ENCODE measurements at regions not wholly inside any gene's neighbourhood (a gene's known extent, or its start where the extent isn't known, plus 50 kb on each side); places are given as distances from the start of the nearest gene placed in this dataset.

DNA sequence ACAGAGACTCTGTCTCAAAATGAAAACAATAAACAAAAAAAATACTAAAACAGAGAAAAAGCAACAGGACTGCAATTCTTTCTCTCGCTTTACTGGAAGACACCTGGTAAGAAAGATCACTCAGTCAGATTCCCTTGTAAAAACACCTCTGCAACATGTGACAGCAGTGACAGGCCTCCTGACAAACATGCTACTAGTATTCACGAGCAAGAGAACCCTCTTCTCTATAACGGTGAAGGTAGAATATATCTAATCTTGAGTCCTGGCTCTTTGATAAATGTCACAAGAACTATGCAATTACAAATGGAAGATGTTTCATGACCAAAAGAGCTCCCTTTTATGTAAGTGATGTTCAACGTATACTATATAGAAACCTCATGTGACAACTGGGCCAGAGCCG is 986.7 kb upstream of the LRRN3 start:
- no peaks in the 10 kb centered on the region for H3K9me3 ChIP-seq (ENCODE audit: control insufficient read depth in 1 of 2, low read length in 2 of 2)
- H3K27me3 Mint-ChIP-seq, result no peaks in the 10 kb centered on the region
- no peaks in the 10 kb centered on the region for H3K36me3 ChIP-seq (ENCODE audit: insufficient read depth, low read length)
- intact Hi-C loops (cut with micrococcal nuclease), result no loop called here
- no peaks in the 10 kb centered on the region for H3K36me3 Mint-ChIP-seq
- H3K9me3 Mint-ChIP-seq, result peaks cover 0 to 10% (median 0%) of the 10 kb centered on the region in 8 donors
- H3K4me1 Mint-ChIP-seq, result no peaks in the 10 kb centered on the region
- CTCF ChIA-PET (ENCODE audit: partially characterized antibody), result no interaction called here
- H3K4me3 ChIP-seq (ENCODE audit: low read length in 2 of 2), result no peak overlapping the region
- DNase-seq, result no peak
- no peaks in the 10 kb centered on the region for H3K4me1 ChIP-seq (ENCODE audit: insufficient read depth, low read length)
- H3K27me3 ChIP-seq (ENCODE audit: insufficient read depth, low read length), result no peaks in the 10 kb centered on the region
- POLR2A ChIA-PET (ENCODE audit: partially characterized antibody), result no interaction called here
- no peak overlapping the region for H3K27ac Mint-ChIP-seq
- no peak overlapping the region for H3K27ac ChIP-seq (ENCODE audit: low read depth, low read length)
- H3K4me3 Mint-ChIP-seq, result no peak overlapping the region

DNA sequence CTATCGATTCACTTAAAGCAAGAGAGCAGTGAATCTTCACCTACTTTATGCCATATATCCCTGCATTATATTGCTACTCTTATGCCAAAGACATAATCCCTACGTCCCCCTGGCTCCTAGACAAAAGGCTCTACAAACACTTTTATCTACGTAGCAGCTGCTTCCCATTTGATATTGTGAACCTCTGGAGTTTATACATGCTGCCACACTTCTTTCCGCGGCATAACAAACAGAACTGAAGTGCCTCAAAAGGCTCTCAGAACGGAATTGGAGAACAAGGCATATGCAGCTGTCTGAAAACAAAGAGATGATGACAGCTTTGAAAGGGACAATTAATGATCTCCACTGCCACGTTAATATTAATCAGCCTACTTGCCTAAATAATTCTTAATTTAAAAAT is 985.6 kb upstream of the LRRN3 start:
- ChIA-PET CTCF (ENCODE audit: partially characterized antibody) (no interaction called here), POLR2A (ENCODE audit: partially characterized antibody) (no interaction called here)
- intact Hi-C loops (cut with micrococcal nuclease), result no loop called here
- Mint-ChIP-seq H3K27ac (no peak overlapping the region), H3K27me3 (no peaks in the 10 kb centered on the region), H3K4me3 (no peak overlapping the region), H3K9me3 (peaks cover 0 to 10% (median 0%) of the 10 kb centered on the region in 8 donors), H3K4me1 (no peaks in the 10 kb centered on the region), H3K36me3 (no peaks in the 10 kb centered on the region)
- Histone ChIP-seq H3K27me3 (ENCODE audit: insufficient read depth, low read length) (no peaks in the 10 kb centered on the region), H3K36me3 (ENCODE audit: insufficient read depth, low read length) (no peaks in the 10 kb centered on the region), H3K4me3 (ENCODE audit: low read length in 2 of 2) (no peak overlapping the region), H3K4me1 (ENCODE audit: insufficient read depth, low read length) (no peaks in the 10 kb centered on the region), H3K9me3 (ENCODE audit: control insufficient read depth in 1 of 2, low read length in 2 of 2) (no peaks in the 10 kb centered on the region), H3K27ac (ENCODE audit: low read depth, low read length) (no peak overlapping the region)
- DNase-seq, result no peak

DNA sequence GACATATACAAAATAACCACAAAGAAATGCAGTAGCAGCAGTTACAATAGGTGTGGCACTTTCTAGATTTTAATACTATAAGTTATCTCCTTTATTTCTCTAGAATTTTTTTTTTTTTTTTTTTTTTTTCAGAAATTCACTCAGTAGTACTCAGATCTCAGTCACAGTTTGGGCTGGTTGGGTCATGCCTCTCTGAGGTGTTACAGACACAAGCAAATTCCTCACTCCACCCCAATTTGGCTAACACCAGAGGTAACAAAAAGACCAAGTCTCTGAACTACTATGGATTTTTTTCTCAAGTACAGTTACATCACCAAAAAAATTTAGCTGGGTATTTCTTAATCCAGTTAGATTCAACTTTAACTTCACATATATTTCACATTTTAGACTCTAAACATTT is 985.1 kb upstream of the LRRN3 start:
- no peaks in the 10 kb centered on the region for H3K4me1 Mint-ChIP-seq
- POLR2A ChIA-PET (ENCODE audit: partially characterized antibody), result no interaction called here
- no peaks in the 10 kb centered on the region for H3K9me3 ChIP-seq (ENCODE audit: control insufficient read depth in 1 of 2, low read length in 2 of 2)
- H3K4me3 ChIP-seq (ENCODE audit: low read length in 2 of 2), result no peak overlapping the region
- H3K4me3 Mint-ChIP-seq, result no peak overlapping the region
- H3K27me3 ChIP-seq (ENCODE audit: insufficient read depth, low read length), result no peaks in the 10 kb centered on the region
- H3K27ac Mint-ChIP-seq, result no peak overlapping the region
- H3K4me1 ChIP-seq (ENCODE audit: insufficient read depth, low read length), result no peaks in the 10 kb centered on the region
- H3K36me3 ChIP-seq (ENCODE audit: insufficient read depth, low read length), result no peaks in the 10 kb centered on the region
- H3K36me3 Mint-ChIP-seq, result no peaks in the 10 kb centered on the region
- CTCF ChIA-PET (ENCODE audit: partially characterized antibody), result no interaction called here
- H3K27me3 Mint-ChIP-seq, result no peaks in the 10 kb centered on the region
- no peak overlapping the region for H3K27ac ChIP-seq (ENCODE audit: low read depth, low read length)
- no peak for DNase-seq
- peaks cover 0 to 8% (median 0%) of the 10 kb centered on the region in 8 donors for H3K9me3 Mint-ChIP-seq
- intact Hi-C loops (cut with micrococcal nuclease), result no loop called here

DNA sequence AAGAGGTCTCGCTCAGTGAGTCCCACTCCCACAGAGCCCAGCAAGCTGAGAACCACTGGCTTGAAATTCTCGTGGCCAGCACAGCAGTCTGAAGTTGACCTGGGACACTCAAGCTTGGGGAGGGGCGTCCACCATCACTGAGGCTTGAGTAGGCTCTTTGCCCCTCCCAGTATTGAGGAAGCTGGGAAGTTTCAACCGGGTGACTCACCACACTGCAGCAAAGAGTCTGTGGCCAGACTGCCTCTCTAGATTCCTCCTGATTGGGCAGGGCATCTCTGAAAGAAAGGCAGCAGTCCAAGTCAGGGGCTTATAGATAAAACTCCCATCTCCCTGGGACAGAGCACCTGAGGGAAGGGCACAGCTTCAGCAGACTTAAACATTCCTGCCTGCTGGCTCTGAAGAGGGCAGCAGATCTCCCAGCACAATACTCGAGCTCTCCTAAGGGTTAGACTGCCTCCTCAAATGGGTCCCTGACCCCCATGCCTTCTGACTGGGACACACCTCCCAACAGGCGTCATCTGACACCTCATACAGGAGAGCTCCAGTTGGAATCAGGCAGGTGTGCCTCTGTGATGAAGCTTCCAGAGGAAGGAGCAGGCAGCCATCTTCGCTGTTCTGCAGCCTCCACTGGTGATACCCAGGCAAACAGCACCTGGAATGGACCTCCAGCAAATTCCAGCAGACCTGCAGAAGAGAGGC is 970.9 kb upstream of the LRRN3 start:
- peaks cover 0 to 2% of the 10 kb centered on the region in 2 donors for H3K27me3 Mint-ChIP-seq
- ChIA-PET POLR2A (ENCODE audit: partially characterized antibody) (no interaction called here), CTCF (ENCODE audit: partially characterized antibody) (no interaction called here)
- no peak overlapping the region for H3K4me3 ChIP-seq (ENCODE audit: low read length in 2 of 2)
- no peak for DNase-seq
- H3K27ac Mint-ChIP-seq, result no peak overlapping the region
- no peaks in the 10 kb centered on the region for H3K27me3 ChIP-seq (ENCODE audit: insufficient read depth, low read length)
- no peaks in the 10 kb centered on the region for H3K9me3 ChIP-seq (ENCODE audit: control insufficient read depth in 1 of 2, low read length in 2 of 2)
- H3K9me3 Mint-ChIP-seq, result peaks cover 0 to 29% (median 16%) of the 10 kb centered on the region in 8 donors
- H3K4me1 ChIP-seq (ENCODE audit: insufficient read depth, low read length), result no peaks in the 10 kb centered on the region
- H3K27ac ChIP-seq (ENCODE audit: low read depth, low read length), result no peak overlapping the region
- intact Hi-C loops (cut with micrococcal nuclease), result no loop called here
- H3K36me3 ChIP-seq (ENCODE audit: insufficient read depth, low read length), result no peaks in the 10 kb centered on the region
- H3K36me3 Mint-ChIP-seq, result no peaks in the 10 kb centered on the region
- no peak overlapping the region for H3K4me3 Mint-ChIP-seq
- no peaks in the 10 kb centered on the region for H3K4me1 Mint-ChIP-seq

DNA sequence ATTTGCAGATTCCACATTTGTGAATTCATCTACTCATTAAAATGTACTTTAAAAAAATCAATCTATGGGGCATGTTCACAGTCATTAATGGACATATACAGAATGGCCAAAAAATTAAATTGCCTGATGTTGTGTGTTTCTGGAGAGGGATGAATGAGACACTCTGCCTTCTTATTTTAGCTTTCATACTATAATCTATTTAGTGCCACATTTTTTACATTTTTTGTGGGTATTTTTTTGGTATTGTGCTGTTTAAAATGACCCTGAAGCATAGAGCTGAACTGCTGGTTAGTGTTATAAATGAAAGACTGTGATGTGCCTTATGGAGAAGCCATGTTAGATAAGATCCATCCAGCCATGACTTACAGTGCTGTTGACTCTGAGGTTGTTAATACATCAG is 961.8 kb upstream of the LRRN3 start:
- Mint-ChIP-seq H3K4me3 (no peak overlapping the region), H3K36me3 (no peaks in the 10 kb centered on the region), H3K9me3 (peaks cover 0 to 8% (median 0%) of the 10 kb centered on the region in 8 donors), H3K27ac (no peak overlapping the region), H3K27me3 (no peaks in the 10 kb centered on the region), H3K4me1 (no peaks in the 10 kb centered on the region)
- no peak overlapping the region for H3K27ac ChIP-seq (ENCODE audit: low read depth, low read length)
- CTCF ChIA-PET (ENCODE audit: partially characterized antibody), result no interaction called here
- intact Hi-C loops (cut with micrococcal nuclease), result no loop called here
- no peaks in the 10 kb centered on the region for H3K4me1 ChIP-seq (ENCODE audit: insufficient read depth, low read length)
- H3K36me3 ChIP-seq (ENCODE audit: insufficient read depth, low read length), result no peaks in the 10 kb centered on the region
- H3K27me3 ChIP-seq (ENCODE audit: insufficient read depth, low read length), result no peaks in the 10 kb centered on the region
- no peaks in the 10 kb centered on the region for H3K9me3 ChIP-seq (ENCODE audit: control insufficient read depth in 1 of 2, low read length in 2 of 2)
- no peak for DNase-seq
- H3K4me3 ChIP-seq (ENCODE audit: low read length in 2 of 2), result no peak overlapping the region
- POLR2A ChIA-PET (ENCODE audit: partially characterized antibody), result no interaction called here

DNA sequence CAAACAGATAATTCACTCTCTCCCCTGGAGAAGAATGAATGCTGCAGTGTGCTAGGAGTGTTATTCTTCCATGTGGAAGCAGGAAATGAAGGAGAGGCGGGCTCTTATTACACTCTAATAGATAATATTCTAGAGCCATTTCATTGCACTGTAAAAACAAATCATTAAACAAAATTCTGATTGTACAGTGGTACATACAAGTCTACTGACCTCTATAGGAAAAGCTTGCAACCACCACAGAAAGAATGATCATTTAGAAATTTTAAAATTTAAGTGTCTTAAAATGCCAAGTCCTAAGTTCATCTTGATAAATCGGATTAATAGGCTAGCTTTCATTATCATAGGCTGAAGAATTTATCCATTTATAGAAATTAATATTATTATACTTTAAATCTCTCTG is 960.3 kb upstream of the LRRN3 start:
- Mint-ChIP-seq H3K36me3 (no peaks in the 10 kb centered on the region), H3K4me3 (no peak overlapping the region), H3K4me1 (no peaks in the 10 kb centered on the region), H3K27ac (no peak overlapping the region), H3K9me3 (peaks cover 0 to 3% (median 0%) of the 10 kb centered on the region in 8 donors), H3K27me3 (no peaks in the 10 kb centered on the region)
- ChIA-PET POLR2A (ENCODE audit: partially characterized antibody) (no interaction called here), CTCF (ENCODE audit: partially characterized antibody) (no interaction called here)
- Histone ChIP-seq H3K36me3 (ENCODE audit: insufficient read depth, low read length) (no peaks in the 10 kb centered on the region), H3K4me1 (ENCODE audit: insufficient read depth, low read length) (no peaks in the 10 kb centered on the region), H3K27me3 (ENCODE audit: insufficient read depth, low read length) (no peaks in the 10 kb centered on the region), H3K4me3 (ENCODE audit: low read length in 2 of 2) (no peak overlapping the region), H3K27ac (ENCODE audit: low read depth, low read length) (no peak overlapping the region), H3K9me3 (ENCODE audit: control insufficient read depth in 1 of 2, low read length in 2 of 2) (no peaks in the 10 kb centered on the region)
- no peak for DNase-seq
- intact Hi-C loops (cut with micrococcal nuclease), result no loop called here

DNA sequence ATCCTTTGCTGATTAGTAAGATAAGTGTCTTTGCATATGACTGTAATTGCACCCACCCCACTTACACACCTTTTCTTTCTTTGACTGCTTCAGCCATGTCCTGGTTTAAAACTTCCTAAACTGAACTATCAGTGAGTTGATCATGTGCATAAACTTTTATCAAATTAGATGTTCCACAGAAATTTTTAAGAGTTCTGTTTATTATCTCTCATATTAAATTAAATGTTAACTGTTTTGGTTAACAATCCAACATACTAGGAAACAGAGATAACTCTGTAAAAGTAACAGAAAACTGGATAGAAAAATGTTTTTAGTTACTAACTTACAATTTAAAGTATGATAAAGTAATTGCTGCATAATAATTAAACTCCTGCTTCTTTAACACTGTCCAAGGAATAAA is 959.6 kb upstream of the LRRN3 start:
- no peaks in the 10 kb centered on the region for H3K4me1 Mint-ChIP-seq
- intact Hi-C loops (cut with micrococcal nuclease), result no loop called here

DNA sequence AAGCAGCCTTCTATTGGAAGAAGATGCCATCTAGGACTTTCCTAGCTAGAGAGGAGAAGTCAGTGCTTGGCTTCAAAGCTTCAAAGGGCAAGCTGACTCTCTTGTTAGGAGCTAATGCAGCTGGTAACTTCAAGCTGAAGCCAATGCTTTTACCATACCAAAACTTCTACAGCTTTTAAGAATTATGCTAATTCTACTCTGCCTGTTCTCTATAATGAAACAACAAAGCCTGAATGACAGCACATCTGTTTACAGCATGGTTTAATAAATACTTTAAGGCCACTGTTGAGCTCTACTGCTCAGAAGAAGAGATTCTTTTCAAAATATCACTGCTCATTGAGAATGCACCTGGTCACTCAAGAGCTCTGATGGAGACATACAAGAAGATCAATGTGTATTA is 951.9 kb upstream of the LRRN3 start:
- Histone ChIP-seq H3K27ac (ENCODE audit: low read depth, low read length) (no peak overlapping the region), H3K36me3 (ENCODE audit: insufficient read depth, low read length) (no peaks in the 10 kb centered on the region), H3K4me1 (ENCODE audit: insufficient read depth, low read length) (no peaks in the 10 kb centered on the region), H3K27me3 (ENCODE audit: insufficient read depth, low read length) (no peaks in the 10 kb centered on the region), H3K9me3 (ENCODE audit: control insufficient read depth in 1 of 2, low read length in 2 of 2) (no peaks in the 10 kb centered on the region), H3K4me3 (ENCODE audit: low read length in 2 of 2) (no peak overlapping the region)
- intact Hi-C loops (cut with micrococcal nuclease), result no loop called here
- CTCF ChIA-PET (ENCODE audit: partially characterized antibody), result no interaction called here
- Mint-ChIP-seq H3K27me3 (no peaks in the 10 kb centered on the region), H3K4me3 (no peak overlapping the region), H3K36me3 (no peaks in the 10 kb centered on the region), H3K27ac (no peak overlapping the region), H3K9me3 (peaks cover 0 to 6% (median 0%) of the 10 kb centered on the region in 8 donors), H3K4me1 (no peaks in the 10 kb centered on the region)
- DNase-seq, result no peak
- POLR2A ChIA-PET (ENCODE audit: partially characterized antibody), result no interaction called here

More for the DNA sequence above, 959.6 kb upstream of the LRRN3 start:
- no peaks in the 10 kb centered on the region for H3K4me1 ChIP-seq (ENCODE audit: insufficient read depth, low read length)
- H3K36me3 ChIP-seq (ENCODE audit: insufficient read depth, low read length), result no peaks in the 10 kb centered on the region
- H3K36me3 Mint-ChIP-seq, result no peaks in the 10 kb centered on the region
- ChIA-PET POLR2A (ENCODE audit: partially characterized antibody) (no interaction called here), CTCF (ENCODE audit: partially characterized antibody) (no interaction called here)
- no peak overlapping the region for H3K27ac ChIP-seq (ENCODE audit: low read depth, low read length)
- H3K9me3 ChIP-seq (ENCODE audit: control insufficient read depth in 1 of 2, low read length in 2 of 2), result no peaks in the 10 kb centered on the region
- no peaks in the 10 kb centered on the region for H3K9me3 Mint-ChIP-seq
- no peak overlapping the region for H3K4me3 ChIP-seq (ENCODE audit: low read length in 2 of 2)
- H3K27me3 ChIP-seq (ENCODE audit: insufficient read depth, low read length), result no peaks in the 10 kb centered on the region
- no peak for DNase-seq
- no peak overlapping the region for H3K4me3 Mint-ChIP-seq
- H3K27ac Mint-ChIP-seq, result no peak overlapping the region
- no peaks in the 10 kb centered on the region for H3K27me3 Mint-ChIP-seq
